ENCODE measurements at regions not wholly inside any gene's neighbourhood (a gene's known extent, or its start where the extent isn't known, plus 50 kb on each side); places are given as distances from the start of the nearest gene placed in this dataset.

- TF ChIP-seq PRDM15 (CRISPR knock-in tag; IDR thresholded peaks at IDR 0.05) (no peak), ATF1 (CRISPR knock-in tag; IDR thresholded peaks at IDR 0.05) (no peak), MYBL2 (CRISPR knock-in tag; IDR thresholded peaks at IDR 0.05) (no peak), IRF2 (CRISPR knock-in tag; IDR thresholded peaks at IDR 0.05; ENCODE audit: borderline replicate concordance, low read depth) (no peak), ARID4B (CRISPR knock-in tag; IDR thresholded peaks at IDR 0.05; ENCODE audit: borderline replicate concordance) (no peak), ZNF232 (CRISPR knock-in tag; IDR thresholded peaks at IDR 0.05) (no peak)
These were observed 287.3 kb downstream of the MREG start (continued) for GRCh38 chr2:215726070-215726469.

GRCh38 chr2:215724146-215724545, 288.3 kb upstream of the FN1 start:
- H3K36me3 Mint-ChIP-seq, result no peaks in the 10 kb centered on the region
- no peak overlapping the region for H3K4me3 Mint-ChIP-seq
- peaks cover 4% of the 10 kb centered on the region for H3K9me3 Mint-ChIP-seq
- DNase-seq (ENCODE audit: low spot score) (no peak), ATAC-seq (no peak)
- H3K27me3 Mint-ChIP-seq (ENCODE audit: low read depth), result no peaks in the 10 kb centered on the region
- ChIA-PET CTCF (no interaction called here), POLR2A (no interaction called here)
- no peaks in the 10 kb centered on the region for H3K4me1 Mint-ChIP-seq
- no peak overlapping the region for H3K27ac Mint-ChIP-seq
- TF ChIP-seq CREB1 (CRISPR knock-in tag; IDR thresholded peaks at IDR 0.05), result no peak
- TF ChIP-seq ZNF281 (CRISPR knock-in tag; IDR thresholded peaks at IDR 0.05), result no peak
- TF ChIP-seq MAX (CRISPR knock-in tag; IDR thresholded peaks at IDR 0.05), result no peak
- no peak for TF ChIP-seq AFF4 (CRISPR knock-in tag; IDR thresholded peaks at IDR 0.05; ENCODE audit: borderline replicate concordance)
- TF ChIP-seq ESRRA (CRISPR knock-in tag; IDR thresholded peaks at IDR 0.05; ENCODE audit: borderline replicate concordance), result no peak
- no peak for TF ChIP-seq NFE2L1 (CRISPR knock-in tag; IDR thresholded peaks at IDR 0.05)
- TF ChIP-seq ELF4 (CRISPR knock-in tag; IDR thresholded peaks at IDR 0.05; ENCODE audit: low read depth), result no peak
- no peak for TF ChIP-seq ZNF671 (CRISPR knock-in tag; IDR thresholded peaks at IDR 0.05)
- TF ChIP-seq TEAD1 (CRISPR knock-in tag; IDR thresholded peaks at IDR 0.05), result no peak
- no peak for TF ChIP-seq RORB (CRISPR knock-in tag; IDR thresholded peaks at IDR 0.05)
- no peak for TF ChIP-seq E2F5 (CRISPR knock-in tag; IDR thresholded peaks at IDR 0.05)
- TF ChIP-seq AR (CRISPR knock-in tag; IDR thresholded peaks at IDR 0.05), result no peak
- no peak for TF ChIP-seq ATF1 (CRISPR knock-in tag; IDR thresholded peaks at IDR 0.05)
- no peak for TF ChIP-seq TP53 (CRISPR knock-in tag; IDR thresholded peaks at IDR 0.05)
